ENCODE measurements at regions not wholly inside any gene's neighbourhood (a gene's known extent, or its start where the extent isn't known, plus 50 kb on each side); places are given as distances from the start of the nearest gene placed in this dataset.

GRCh38 chr20:18971574-18971973 is 158.0 kb downstream of the SCP2D1 start:
- no peak for DNase-seq

GRCh38 chr20:18972251-18972876 is 158.8 kb downstream of the SCP2D1 start:
- DNase-seq, result no peak

DNA sequence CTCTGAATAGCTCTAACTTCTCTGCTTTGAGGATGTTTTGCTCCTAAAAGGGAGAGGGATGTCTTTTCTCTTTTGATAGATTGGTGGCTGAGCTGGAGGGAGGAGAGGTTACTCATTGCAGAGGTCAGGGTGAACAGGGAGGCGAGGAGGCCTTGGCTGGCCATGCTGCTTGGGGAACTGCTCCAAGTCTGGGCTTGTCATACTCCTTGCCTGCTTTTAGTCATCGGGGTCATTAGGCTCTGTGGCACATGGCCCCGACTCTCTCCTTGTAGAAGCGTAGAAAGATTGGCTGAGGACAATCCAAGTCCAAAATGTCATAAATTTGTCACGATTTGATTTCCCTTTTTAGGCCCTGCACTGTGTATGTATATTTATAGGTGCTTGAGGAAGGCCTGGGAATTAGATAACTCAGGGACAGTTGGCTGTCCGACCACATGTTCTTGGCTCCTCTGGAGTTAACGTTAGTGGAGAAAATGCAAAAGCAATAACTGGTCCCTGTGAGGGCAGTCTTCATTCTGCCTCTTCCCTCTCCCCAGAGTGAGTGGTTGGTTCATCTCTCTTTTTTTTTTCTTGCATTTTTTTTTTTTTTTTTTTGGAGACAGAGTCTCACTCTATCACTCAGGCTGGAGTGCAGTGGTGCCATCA is 160.1 kb downstream of the SCP2D1 start:
- DNase-seq, result no peak

GRCh38 chr20:18974660-18975059 is 161.1 kb downstream of the SCP2D1 start:
- no peak for DNase-seq

DNA sequence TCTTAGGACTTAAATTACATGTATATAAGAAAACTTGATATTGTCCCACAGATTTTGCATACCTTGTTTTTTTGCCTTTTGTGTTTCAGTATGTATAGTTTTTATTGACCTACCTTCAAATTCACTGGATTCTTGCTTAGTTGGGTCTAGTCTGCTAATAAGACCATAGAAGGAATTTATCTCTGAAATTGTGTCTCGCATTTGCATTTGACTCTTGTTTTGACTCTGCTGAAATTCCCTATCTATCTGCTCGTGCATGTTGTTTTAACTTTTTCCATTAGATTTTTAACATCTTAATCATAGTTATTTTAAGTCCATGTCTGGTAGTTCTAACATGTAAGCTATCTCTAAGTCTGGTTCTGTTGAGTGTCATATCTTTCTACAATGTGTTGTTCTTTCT is 163.9 kb downstream of the SCP2D1 start:
- no peak for DNase-seq

- no peak for DNase-seq
Measured at GRCh38 chr20:18978311-18978710, 164.7 kb downstream of the SCP2D1 start.

DNA sequence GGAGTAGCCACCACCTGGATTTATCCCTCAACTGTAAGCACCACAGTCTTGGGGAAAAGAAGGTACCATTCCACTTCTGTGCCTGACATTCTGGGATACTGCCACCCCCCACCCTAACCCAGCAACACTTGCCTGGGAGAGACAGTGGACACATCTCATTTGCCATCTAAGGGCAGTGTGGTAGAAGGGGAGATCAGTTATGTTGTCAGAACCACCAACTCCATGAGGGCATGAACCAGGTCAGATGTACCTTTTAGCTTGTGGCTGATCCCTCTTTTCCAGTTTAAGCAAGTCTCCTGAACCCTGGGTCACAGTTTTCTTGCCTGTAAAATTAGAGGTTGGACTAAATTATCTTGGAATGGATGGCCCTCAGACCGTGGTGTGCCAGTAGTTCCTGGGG is 165.5 kb downstream of the SCP2D1 start:
- DNase-seq, result no peak

- no peak for DNase-seq
Measured at GRCh38 chr20:18981962-18982539, 168.5 kb downstream of the SCP2D1 start.

- no peak for DNase-seq
Measured at GRCh38 chr20:18983796-18984195, 170.2 kb downstream of the SCP2D1 start.

DNA sequence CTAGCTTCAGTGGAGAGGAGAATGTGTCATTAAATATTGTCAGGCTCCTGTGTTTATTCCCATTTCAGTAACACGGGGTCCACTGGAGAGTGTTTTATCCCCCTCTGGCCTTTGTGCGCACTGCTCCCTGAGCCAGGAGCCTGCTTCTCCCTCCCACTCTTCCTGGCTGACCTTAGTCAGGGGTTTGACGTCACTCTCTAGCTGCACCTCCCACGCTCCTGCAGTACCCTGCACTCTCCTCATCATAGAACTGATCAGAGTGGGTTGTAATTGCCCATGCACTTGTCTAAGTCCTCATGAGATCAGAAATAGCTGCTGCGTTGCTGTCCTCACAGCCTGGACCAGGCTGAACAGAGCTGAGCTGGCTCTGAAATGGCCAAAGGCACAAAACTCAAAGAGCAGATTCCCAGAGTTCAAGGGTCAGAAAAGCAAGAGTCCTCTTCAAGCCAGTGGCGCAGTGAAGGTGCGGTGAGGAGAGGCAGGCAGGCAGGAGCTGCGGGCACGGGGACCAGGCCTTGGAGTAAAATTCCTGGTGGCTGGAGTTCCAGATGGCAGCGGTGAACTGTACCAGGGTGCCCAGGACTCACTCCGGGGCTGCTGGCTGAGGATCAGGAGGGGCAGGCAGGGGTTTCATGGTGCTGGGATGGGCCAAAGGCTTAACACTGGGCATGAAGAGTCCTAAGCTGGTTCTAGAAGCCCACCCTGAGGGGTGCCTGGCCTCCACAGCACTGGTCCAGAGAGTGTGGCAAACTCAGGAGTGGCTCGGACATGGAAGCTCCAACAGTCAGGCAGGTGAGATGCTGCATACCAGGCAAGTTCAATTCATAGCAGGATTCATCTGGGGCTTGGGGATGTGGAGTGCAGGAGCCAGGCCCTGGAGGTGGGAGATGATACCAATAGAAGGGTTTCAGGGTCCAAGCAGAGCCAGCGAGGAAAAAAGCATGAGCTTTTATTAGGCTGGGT is 170.9 kb downstream of the SCP2D1 start:
- DNase-seq, result no peak

- DNase-seq, result no peak
Measured at GRCh38 chr20:18985551-18985950, 172.0 kb downstream of the SCP2D1 start.

GRCh38 chr20:18986146-18986830 is 172.7 kb downstream of the SCP2D1 start:
- DNase-seq, result no peak

- no peak for DNase-seq
Measured at GRCh38 chr20:18986895-18987580, 173.5 kb downstream of the SCP2D1 start.

- no peak for DNase-seq
Measured at GRCh38 chr20:18987781-18988360, 174.3 kb downstream of the SCP2D1 start.

DNA sequence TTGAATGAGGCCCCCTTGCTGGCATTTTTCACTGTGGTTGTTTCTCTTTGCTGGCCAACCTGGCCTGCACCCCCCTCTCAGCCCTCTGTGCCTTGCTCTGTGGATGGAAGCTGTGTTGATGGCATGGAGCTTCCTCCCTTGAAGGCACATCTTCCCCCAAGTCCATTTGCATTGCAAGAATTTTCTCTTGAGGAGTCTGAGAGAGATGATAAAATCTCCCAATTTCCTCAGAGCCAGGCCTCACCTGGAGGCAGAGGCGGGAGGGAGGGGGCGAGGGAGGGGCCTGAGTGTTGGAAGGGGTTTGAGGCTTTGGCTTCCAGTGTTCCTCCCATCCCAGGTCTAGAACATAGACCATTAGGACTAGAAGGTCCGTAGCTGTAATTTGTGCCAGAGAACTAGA is 175.1 kb downstream of the SCP2D1 start:
- no peak for DNase-seq

GRCh38 chr20:18989736-18990474 is 176.3 kb downstream of the SCP2D1 start:
- no peak for DNase-seq

DNA sequence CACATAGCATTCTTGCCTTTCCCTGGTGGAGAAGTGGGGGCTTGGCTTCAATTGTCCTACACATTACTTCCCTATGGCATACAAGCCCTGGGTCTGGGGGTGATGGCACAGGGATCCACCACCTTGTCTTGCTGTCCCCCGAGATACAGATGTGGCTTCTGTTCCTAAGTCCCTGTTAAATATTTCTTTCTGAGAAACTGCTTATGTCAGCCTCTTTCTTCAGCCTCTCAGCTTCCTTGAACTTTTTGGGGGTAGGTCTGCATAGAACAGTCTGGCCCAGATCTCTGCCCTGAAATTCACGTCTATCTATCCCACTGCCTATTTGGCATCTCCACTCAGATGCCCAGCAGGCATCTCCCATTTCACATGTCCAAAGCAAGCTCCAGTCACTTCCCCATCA is 177.4 kb downstream of the SCP2D1 start:
- DNase-seq, result no peak

DNA sequence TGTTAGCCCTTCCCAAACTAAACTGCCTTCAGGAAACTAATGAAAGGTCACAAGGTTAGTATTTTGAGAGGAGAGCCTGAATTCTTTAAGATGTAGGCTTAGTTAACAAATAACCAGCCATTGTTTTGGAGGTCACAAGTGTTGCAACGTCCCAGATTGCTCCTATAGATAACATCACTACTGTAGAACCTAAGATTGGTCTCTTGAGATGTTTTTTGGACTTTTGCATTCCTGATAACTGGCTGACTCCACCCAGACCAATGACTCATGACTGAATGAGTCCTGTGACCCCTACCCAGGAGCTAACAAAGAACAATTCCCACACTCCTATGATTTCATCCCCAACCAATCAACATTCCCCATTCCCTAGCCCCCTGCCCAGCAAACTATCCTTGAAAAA is 178.8 kb downstream of the SCP2D1 start:
- no peak for DNase-seq

GRCh38 chr20:18995455-18995854 is 181.9 kb downstream of the SCP2D1 start:
- DNase-seq, result no peak

DNA sequence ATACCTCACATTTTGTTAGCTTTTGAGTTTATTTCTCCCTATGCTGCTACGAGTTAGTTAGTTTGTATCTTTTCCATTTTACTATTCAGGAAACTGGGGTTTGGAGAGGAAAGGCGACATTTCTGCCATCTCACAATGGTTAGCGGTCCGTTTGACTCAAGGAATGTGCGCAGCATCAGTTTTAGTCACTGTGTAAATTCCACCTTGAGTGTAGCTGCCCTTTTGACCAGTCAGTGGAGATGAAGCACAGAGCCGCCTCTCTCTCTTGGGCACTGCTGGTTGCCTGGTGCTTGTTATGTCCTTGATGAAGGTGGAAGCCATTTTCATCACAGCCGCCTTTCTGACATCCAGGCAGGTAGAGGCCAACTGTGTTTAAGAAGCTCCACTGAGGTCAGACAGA is 185.5 kb downstream of the SCP2D1 start:
- DNase-seq, result no peak

- DNase-seq, result no peak
Measured at GRCh38 chr20:19000078-19000477, 186.5 kb downstream of the SCP2D1 start.
